ENCODE measurements at regions not wholly inside any gene's neighbourhood (a gene's known extent, or its start where the extent isn't known, plus 50 kb on each side); places are given as distances from the start of the nearest gene placed in this dataset.

DNA sequence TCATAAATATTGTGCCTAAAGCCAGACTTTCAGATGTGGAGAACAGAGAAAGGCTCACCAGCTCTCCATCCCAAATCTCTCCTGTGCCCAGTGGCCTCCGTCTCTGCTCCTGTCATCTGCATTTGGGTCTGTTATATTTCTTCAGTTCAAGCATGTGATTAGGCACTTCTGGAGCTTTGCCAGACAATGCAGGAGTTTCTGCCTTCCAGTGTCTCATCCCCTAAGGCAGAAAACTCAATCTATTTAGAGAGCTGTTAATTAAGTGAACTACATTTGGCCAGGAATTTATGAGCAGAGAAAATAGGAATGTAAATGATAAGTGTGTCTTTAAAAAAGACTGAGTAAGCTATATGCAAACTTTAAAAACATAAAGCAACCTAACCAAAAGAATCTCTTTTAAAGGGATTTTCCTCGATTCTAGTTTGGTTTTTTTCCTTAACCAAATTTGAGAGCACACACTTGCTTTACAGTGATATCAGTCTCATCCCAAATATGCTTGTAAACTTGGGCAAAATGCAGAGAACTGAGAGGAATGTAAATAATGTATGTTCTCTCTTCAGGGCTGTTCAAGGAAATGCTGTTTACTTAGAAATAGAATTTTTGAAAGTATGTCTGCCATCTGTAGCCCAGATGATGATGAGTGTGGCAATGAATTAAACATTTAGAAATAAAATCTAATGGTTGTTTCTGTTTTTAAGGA is 113.9 kb downstream of the ELOVL4 start:
- Histone ChIP-seq H3K27me3 (ENCODE audit: control insufficient read depth in 1 of 2, insufficient read depth in 2 of 2, low read length in 2 of 2) (no peaks in the 10 kb centered on the region), H3K4me1 (ENCODE audit: insufficient read depth, low read length) (no peaks in the 10 kb centered on the region), H3K9ac (ENCODE audit: low read length) (no peak overlapping the region), H3K36me3 (ENCODE audit: insufficient read depth, low read length) (no peaks in the 10 kb centered on the region), H3K9me3 (ENCODE audit: low read length) (no peaks in the 10 kb centered on the region), H3K27ac (ENCODE audit: low read depth, low read length) (no peak overlapping the region), H3K4me3 (ENCODE audit: low read depth in 1 of 2, low read length in 2 of 2) (no peak overlapping the region)

DNA sequence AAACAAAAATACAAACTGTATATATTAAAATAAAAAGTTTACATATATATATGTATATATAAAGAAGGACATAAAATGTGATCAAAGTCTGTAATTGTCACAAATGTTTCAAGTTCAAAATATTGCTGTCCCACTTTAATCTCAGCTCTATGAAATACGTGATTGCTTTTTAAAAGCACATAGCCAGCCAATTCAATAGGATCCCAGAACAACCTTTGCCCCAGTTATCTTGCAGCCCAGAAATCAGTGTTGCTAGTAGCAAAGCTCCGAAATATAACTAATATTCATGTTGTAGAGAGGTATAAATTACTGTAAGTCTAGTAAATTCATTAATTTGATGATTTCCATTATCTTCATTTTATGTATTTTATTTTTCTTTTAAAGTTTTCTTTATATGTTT is 114.6 kb downstream of the ELOVL4 start:
- H3K4me3 ChIP-seq (ENCODE audit: low read depth in 1 of 2, low read length in 2 of 2) = no peak overlapping the region
- H3K4me1 ChIP-seq (ENCODE audit: insufficient read depth, low read length) = no peaks in the 10 kb centered on the region
- no peak overlapping the region for H3K27ac ChIP-seq (ENCODE audit: low read depth, low read length)
- no peaks in the 10 kb centered on the region for H3K36me3 ChIP-seq (ENCODE audit: insufficient read depth, low read length)
- no peaks in the 10 kb centered on the region for H3K27me3 ChIP-seq (ENCODE audit: control insufficient read depth in 1 of 2, insufficient read depth in 2 of 2, low read length in 2 of 2)
- H3K9me3 ChIP-seq (ENCODE audit: low read length) = no peaks in the 10 kb centered on the region
- H3K9ac ChIP-seq (ENCODE audit: low read length) = no peak overlapping the region

DNA sequence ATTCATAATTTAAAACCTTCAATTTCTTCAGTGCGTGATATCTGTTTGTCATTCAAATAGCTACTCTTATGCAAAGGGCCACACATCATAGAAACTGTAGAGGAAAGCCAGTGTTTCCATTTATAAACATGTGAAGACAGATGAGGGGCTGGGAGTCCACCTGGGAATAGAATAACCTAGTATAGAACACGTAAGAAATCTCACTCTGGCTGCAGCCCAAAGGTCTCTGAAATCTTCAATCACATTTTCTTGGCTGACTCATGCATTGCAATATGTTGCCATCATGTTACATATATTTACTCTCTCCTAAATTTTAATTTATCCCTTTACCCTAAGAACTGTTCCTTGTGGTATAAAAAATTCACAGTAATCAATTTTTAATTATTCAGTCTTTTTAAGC is 123.2 kb downstream of the ELOVL4 start:
- H3K9me3 ChIP-seq (ENCODE audit: low read length) = no peaks in the 10 kb centered on the region
- H3K9ac ChIP-seq (ENCODE audit: low read length) = no peak overlapping the region
- no peaks in the 10 kb centered on the region for H3K27me3 ChIP-seq (ENCODE audit: control insufficient read depth in 1 of 2, insufficient read depth in 2 of 2, low read length in 2 of 2)
- H3K36me3 ChIP-seq (ENCODE audit: insufficient read depth, low read length) = no peaks in the 10 kb centered on the region
- H3K27ac ChIP-seq (ENCODE audit: low read depth, low read length) = no peak overlapping the region
- no peaks in the 10 kb centered on the region for H3K4me1 ChIP-seq (ENCODE audit: insufficient read depth, low read length)
- H3K4me3 ChIP-seq (ENCODE audit: low read depth in 1 of 2, low read length in 2 of 2) = no peak overlapping the region

DNA sequence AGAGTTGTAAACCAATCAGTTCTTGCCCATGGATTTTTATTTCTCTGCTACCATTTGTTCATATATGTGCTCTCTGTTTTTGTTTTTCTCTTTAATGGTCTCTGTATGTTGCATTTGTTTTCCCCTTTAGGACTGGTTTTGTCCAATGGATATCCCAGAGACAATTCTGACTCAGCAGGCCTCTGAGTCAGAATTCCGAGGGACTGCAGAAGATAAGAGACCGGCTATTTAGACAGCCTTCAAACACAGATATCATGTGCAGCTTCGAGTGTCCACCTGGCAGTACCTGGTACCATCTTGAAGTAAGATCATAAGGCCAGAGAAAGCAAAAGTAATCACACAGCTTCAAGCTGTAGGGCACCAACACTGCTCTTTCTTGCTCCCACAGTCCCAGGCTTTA is 125.5 kb downstream of the ELOVL4 start:
- no peaks in the 10 kb centered on the region for H3K27me3 ChIP-seq (ENCODE audit: control insufficient read depth in 1 of 2, insufficient read depth in 2 of 2, low read length in 2 of 2)
- no peaks in the 10 kb centered on the region for H3K9me3 ChIP-seq (ENCODE audit: low read length)
- H3K4me1 ChIP-seq (ENCODE audit: insufficient read depth, low read length) = no peaks in the 10 kb centered on the region
- no peak overlapping the region for H3K27ac ChIP-seq (ENCODE audit: low read depth, low read length)
- H3K9ac ChIP-seq (ENCODE audit: low read length) = no peak overlapping the region
- no peak overlapping the region for H3K4me3 ChIP-seq (ENCODE audit: low read depth in 1 of 2, low read length in 2 of 2)
- H3K36me3 ChIP-seq (ENCODE audit: insufficient read depth, low read length) = no peaks in the 10 kb centered on the region

DNA sequence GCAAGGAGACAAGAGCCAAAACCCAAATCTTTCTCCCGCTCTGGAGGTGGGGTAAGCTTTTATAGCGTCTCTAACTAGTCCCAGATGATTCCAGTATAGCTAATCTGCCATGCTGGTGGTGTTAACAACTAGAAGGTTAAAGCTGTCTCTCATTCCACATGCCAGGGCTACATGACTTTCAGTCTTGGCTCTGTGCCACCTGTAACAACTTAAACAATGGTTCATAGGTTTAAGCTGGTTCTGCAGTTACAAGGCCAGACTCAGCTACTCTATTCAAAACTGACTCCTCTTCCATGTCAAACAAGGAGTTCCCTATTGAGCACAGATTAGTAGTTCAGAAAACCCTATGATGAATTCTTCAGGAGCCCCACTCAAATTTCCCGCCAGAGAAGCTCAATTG is 128.9 kb downstream of the ELOVL4 start:
- no peaks in the 10 kb centered on the region for H3K36me3 ChIP-seq (ENCODE audit: insufficient read depth, low read length)
- no peaks in the 10 kb centered on the region for H3K27me3 ChIP-seq (ENCODE audit: control insufficient read depth in 1 of 2, insufficient read depth in 2 of 2, low read length in 2 of 2)
- H3K27ac ChIP-seq (ENCODE audit: low read depth, low read length) = no peak overlapping the region
- H3K4me1 ChIP-seq (ENCODE audit: insufficient read depth, low read length) = no peaks in the 10 kb centered on the region
- no peak overlapping the region for H3K9ac ChIP-seq (ENCODE audit: low read length)
- no peaks in the 10 kb centered on the region for H3K9me3 ChIP-seq (ENCODE audit: low read length)
- no peak overlapping the region for H3K4me3 ChIP-seq (ENCODE audit: low read depth in 1 of 2, low read length in 2 of 2)

DNA sequence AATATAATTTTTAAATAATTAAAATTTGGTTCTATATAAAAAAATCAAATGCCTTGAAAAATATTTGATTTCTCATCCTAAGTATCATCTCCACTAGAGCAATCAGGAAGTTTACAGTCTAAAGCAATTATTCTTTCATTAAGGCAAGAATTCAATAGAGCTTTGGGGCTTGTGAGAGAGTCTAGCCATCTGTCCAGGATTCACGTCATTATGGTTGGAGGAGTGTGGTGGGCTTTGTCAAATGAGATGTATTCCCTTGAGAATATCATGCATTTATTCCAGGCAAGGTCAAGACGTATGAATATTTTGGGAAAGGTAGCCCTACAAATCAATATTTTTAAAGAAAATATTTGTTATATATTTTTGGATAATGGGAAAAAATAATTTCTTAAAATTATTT is 132.4 kb downstream of the ELOVL4 start:
- no peak overlapping the region for H3K9ac ChIP-seq (ENCODE audit: low read length)
- no peaks in the 10 kb centered on the region for H3K36me3 ChIP-seq (ENCODE audit: insufficient read depth, low read length)
- no peak overlapping the region for H3K4me3 ChIP-seq (ENCODE audit: low read depth in 1 of 2, low read length in 2 of 2)
- no peaks in the 10 kb centered on the region for H3K27me3 ChIP-seq (ENCODE audit: control insufficient read depth in 1 of 2, insufficient read depth in 2 of 2, low read length in 2 of 2)
- no peaks in the 10 kb centered on the region for H3K9me3 ChIP-seq (ENCODE audit: low read length)
- no peaks in the 10 kb centered on the region for H3K4me1 ChIP-seq (ENCODE audit: insufficient read depth, low read length)
- H3K27ac ChIP-seq (ENCODE audit: low read depth, low read length) = no peak overlapping the region

DNA sequence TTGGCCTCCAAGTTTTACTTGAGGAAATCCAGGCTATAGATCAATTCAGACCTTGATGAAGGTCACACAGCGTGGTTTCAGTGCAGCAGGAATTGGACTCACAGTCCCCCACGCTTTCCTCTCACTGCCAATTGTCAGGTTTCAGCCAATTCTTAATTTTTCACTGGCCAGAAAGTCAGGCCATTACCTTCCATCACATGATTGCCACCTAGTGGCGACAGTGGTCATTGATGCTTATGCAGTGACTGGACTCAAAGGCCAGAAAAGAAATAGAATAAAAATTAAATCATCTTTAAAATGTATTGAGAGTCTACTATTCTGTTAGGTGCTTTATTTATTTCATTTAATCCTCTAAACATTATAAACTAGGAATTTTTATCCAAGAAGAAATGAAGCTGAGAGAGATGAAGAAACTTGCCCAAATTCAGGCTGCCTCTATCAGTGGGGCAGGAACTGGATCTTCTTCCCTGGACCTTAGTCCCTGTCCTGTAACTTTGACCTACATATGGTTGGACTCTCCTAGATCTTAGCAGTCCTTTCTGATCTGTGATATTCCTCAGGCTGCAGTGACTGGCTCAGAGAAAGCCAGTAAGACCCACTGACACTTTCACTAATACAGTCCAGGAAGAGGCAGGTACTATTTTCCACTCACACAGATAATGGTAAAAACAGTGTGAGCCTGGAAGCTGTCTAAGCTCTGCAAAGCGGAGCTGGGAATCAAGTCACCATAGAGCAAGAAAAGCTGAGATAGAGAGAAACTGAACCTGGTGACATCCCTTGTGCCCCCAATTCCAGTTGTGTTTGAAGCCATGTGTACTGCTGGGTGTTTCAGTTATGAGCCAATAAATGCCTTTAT is 133.3 kb downstream of the ELOVL4 start:
- H3K9me3 ChIP-seq (ENCODE audit: low read length) = no peaks in the 10 kb centered on the region
- H3K4me1 ChIP-seq (ENCODE audit: insufficient read depth, low read length) = no peaks in the 10 kb centered on the region
- no peaks in the 10 kb centered on the region for H3K27me3 ChIP-seq (ENCODE audit: control insufficient read depth in 1 of 2, insufficient read depth in 2 of 2, low read length in 2 of 2)
- no peak overlapping the region for H3K9ac ChIP-seq (ENCODE audit: low read length)
- H3K36me3 ChIP-seq (ENCODE audit: insufficient read depth, low read length) = no peaks in the 10 kb centered on the region
- no peak overlapping the region for H3K4me3 ChIP-seq (ENCODE audit: low read depth in 1 of 2, low read length in 2 of 2)
- no peak overlapping the region for H3K27ac ChIP-seq (ENCODE audit: low read depth, low read length)

DNA sequence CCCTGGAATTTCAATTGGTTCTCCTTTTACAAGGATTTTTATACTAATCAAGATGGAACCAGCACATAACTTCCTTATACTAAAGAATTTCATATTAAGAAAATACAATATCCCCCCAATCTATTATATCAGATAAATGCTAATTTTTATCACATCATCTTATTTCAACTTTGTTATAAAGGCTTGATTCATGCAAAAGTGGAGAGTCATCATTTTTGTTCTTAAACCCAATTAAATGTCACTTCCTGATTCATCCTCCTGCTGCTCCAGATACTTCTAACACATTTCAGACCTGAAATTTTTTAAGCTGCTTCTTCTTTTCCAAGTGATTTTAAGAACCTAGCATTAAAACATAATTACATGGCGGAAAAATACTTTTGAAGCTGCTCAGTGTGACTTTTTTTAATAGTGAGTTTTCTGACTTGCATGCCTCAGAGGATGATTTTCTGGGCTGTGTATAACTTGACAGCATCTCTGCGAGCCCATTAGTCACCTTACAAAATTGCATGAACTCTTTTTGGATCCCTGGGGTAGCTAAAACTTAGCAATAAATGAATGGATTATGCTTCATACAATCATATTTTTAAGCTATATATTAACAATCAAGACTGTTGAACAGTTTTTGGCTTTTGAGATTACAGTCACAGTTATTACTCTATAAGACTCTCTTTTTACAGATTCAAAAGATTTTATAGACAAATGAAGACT is 134.1 kb downstream of the ELOVL4 start:
- Histone ChIP-seq H3K4me3 (ENCODE audit: low read depth in 1 of 2, low read length in 2 of 2) (no peak overlapping the region), H3K4me1 (ENCODE audit: insufficient read depth, low read length) (no peaks in the 10 kb centered on the region), H3K9me3 (ENCODE audit: low read length) (no peaks in the 10 kb centered on the region), H3K36me3 (ENCODE audit: insufficient read depth, low read length) (no peaks in the 10 kb centered on the region), H3K27me3 (ENCODE audit: control insufficient read depth in 1 of 2, insufficient read depth in 2 of 2, low read length in 2 of 2) (no peaks in the 10 kb centered on the region), H3K9ac (ENCODE audit: low read length) (no peak overlapping the region), H3K27ac (ENCODE audit: low read depth, low read length) (no peak overlapping the region)

DNA sequence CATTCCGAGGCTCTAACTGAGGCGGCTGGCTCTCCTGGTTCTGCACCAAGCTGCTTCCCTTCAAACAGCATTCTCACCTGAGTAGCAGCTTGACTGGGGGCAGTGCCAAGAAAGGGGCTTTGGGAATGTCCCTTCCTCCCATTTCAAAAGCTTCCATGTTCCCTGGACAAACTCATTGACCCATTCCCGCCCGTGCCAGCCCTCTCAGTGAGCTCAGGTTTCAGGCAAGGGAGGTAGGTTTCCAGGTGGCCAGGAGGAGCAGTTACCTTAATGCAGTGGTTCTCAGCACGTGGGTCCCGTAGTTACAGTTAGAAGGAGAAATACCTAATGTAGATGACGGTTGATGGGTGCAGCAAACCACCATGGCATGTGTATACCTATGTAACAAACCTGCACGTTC is 135.2 kb downstream of the ELOVL4 start:
- no peaks in the 10 kb centered on the region for H3K36me3 ChIP-seq (ENCODE audit: insufficient read depth, low read length)
- no peaks in the 10 kb centered on the region for H3K9me3 ChIP-seq (ENCODE audit: low read length)
- no peaks in the 10 kb centered on the region for H3K27me3 ChIP-seq (ENCODE audit: control insufficient read depth in 1 of 2, insufficient read depth in 2 of 2, low read length in 2 of 2)
- no peaks in the 10 kb centered on the region for H3K4me1 ChIP-seq (ENCODE audit: insufficient read depth, low read length)
- H3K4me3 ChIP-seq (ENCODE audit: low read depth in 1 of 2, low read length in 2 of 2) = no peak overlapping the region
- no peak overlapping the region for H3K9ac ChIP-seq (ENCODE audit: low read length)
- H3K27ac ChIP-seq (ENCODE audit: low read depth, low read length) = no peak overlapping the region

DNA sequence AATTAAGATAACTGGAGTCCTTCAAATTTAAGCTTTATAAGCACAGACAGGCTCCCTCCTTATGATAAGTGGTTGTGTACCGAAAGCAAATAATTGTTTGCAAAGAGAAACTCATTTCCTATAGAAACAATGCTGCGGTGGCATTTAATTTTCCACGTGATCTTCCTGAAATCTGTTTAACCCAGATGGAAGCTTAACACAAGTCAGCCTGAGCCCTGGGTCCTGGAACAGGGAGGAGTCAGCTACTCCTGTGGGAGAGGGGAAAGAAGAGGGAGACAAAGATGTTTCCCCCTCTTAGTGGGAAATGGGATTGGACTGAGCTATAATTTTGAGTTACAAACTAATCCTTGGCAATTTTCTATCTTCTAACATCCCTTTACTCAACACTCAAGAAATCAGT is 136.5 kb downstream of the ELOVL4 start:
- Histone ChIP-seq H3K4me1 (ENCODE audit: insufficient read depth, low read length) (no peaks in the 10 kb centered on the region), H3K27me3 (ENCODE audit: control insufficient read depth in 1 of 2, insufficient read depth in 2 of 2, low read length in 2 of 2) (no peaks in the 10 kb centered on the region), H3K9ac (ENCODE audit: low read length) (no peak overlapping the region), H3K36me3 (ENCODE audit: insufficient read depth, low read length) (no peaks in the 10 kb centered on the region), H3K4me3 (ENCODE audit: low read depth in 1 of 2, low read length in 2 of 2) (no peak overlapping the region), H3K9me3 (ENCODE audit: low read length) (no peaks in the 10 kb centered on the region), H3K27ac (ENCODE audit: low read depth, low read length) (no peak overlapping the region)

DNA sequence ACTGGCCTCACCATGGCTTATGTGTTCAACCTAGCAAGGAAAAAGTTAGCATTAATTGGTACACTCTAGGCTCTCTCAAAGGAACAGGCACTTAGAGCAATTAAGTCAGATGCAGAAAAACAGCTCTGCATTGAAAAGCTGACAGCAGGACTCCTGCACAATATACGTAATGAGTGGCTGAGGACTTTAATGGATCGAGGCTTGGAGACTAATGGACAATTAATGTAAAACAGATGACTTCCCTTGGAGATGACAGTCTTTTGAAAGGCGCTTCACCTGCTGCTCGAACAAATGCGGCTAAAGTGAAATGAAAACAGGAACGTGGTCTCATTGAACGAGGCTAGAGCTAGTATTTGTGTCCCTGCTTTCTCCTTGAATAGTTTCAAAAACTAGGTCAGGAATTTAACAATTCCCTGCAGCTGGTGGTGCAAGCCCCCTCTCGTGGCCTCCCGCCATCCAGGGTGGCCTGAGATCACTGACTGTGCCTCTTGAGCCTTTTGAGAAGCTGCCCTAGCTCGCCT is 137.1 kb downstream of the ELOVL4 start:
- Histone ChIP-seq H3K27ac (ENCODE audit: low read depth, low read length) (no peak overlapping the region), H3K9ac (ENCODE audit: low read length) (no peak overlapping the region), H3K9me3 (ENCODE audit: low read length) (no peaks in the 10 kb centered on the region), H3K4me3 (ENCODE audit: low read depth in 1 of 2, low read length in 2 of 2) (no peak overlapping the region), H3K4me1 (ENCODE audit: insufficient read depth, low read length) (no peaks in the 10 kb centered on the region), H3K36me3 (ENCODE audit: insufficient read depth, low read length) (no peaks in the 10 kb centered on the region), H3K27me3 (ENCODE audit: control insufficient read depth in 1 of 2, insufficient read depth in 2 of 2, low read length in 2 of 2) (no peaks in the 10 kb centered on the region)
